Keratinocyte (primary cell): ENCODE measurements at regions not wholly inside any gene's neighbourhood (a gene's known extent, or its start where the extent isn't known, plus 50 kb on each side); places are given as distances from the start of the nearest gene placed in this dataset.

Experiments
- EZH2 ChIP-seq: IDR thresholded peaks from one replicate; pipeline ENCODE4 v1.6.1; 2012; ENCODE audit warnings: inconsistent platforms, mild to moderate bottlenecking, low read length, moderate library complexity
- TF ChIP-seq, protein P1 (sequence below), 3 experiments: IDR thresholded peaks in 1 of 3; conservative IDR thresholded peaks in 1 of 3; optimal IDR thresholded peaks in 1 of 3; 2 replicates in 2 of 3; 3 replicates in 1 of 3; pipeline versions ENCODE3 to v1.5.1; 2011; ENCODE audit warnings: low read length in 3 of 3, mild to moderate bottlenecking in 3 of 3, moderate library complexity in 2 of 3, control low read depth in 1 of 3, inconsistent platforms in 1 of 3; ENCODE audit not compliant: insufficient read depth in 2 of 3; ENCODE audit errors: extremely low read depth in 1 of 3

DNA sequence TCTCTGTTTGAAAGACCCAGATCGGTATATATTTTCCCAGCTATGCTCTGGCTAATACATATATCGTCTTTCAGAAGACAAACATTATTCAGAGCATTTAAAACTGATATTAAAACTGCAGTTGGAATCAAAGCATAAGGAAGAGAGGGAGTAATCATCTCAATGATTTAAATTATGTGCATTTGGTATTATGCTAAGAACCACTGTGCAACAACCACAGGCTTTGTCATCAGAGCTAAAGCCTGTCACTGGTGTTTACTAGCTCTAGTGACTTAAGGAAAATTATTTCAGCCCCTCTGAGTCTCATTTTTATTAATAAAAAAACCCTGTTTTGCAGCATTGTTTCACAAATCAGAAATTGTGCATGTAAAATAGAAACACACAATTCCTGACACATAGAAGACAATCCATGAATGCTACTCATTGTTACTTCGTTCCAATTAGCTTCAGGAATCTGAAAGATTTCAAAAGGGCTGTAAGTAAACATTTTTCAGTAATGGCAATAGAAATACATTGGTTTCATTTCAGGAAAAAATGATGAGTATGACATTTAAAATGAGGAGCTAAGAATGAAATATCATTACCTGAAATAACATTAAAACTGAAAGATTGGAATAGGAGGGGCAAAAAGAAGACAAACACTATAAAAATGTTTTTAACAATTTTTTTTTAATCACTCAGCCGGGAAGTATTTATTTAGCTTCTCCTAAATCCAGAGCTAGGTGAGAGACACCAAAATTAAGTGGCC is 136.5 kb upstream of the ADAMTS18 start:
- TF ChIP-seq EZH2, result no peak
- TF ChIP-seq, protein P1, sequence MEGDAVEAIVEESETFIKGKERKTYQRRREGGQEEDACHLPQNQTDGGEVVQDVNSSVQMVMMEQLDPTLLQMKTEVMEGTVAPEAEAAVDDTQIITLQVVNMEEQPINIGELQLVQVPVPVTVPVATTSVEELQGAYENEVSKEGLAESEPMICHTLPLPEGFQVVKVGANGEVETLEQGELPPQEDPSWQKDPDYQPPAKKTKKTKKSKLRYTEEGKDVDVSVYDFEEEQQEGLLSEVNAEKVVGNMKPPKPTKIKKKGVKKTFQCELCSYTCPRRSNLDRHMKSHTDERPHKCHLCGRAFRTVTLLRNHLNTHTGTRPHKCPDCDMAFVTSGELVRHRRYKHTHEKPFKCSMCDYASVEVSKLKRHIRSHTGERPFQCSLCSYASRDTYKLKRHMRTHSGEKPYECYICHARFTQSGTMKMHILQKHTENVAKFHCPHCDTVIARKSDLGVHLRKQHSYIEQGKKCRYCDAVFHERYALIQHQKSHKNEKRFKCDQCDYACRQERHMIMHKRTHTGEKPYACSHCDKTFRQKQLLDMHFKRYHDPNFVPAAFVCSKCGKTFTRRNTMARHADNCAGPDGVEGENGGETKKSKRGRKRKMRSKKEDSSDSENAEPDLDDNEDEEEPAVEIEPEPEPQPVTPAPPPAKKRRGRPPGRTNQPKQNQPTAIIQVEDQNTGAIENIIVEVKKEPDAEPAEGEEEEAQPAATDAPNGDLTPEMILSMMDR (optimal IDR thresholded peaks at IDR 0.05 in 1 of 3, IDR thresholded peaks at IDR 0.05 in 1 of 3, conservative IDR thresholded peaks at IDR 0.05 in 1 of 3; ENCODE audit: extremely low read depth in 1 of 3, insufficient read depth in 2 of 3, low read length in 3 of 3), result no peak
